Gastrocnemius medialis (tissue), 4 donors: ENCODE measurements at regions not wholly inside any gene's neighbourhood (a gene's known extent, or its start where the extent isn't known, plus 50 kb on each side); places are given as distances from the start of the nearest gene placed in this dataset.

Source experiments
- ATAC-seq, 2 donors: fragments of 150-250 bp; one replicate each; pipeline ENCODE4 v1.9.1; 2016
- DNase-seq, 2 donors: peaks; one replicate each; pipeline ENCODE4 v3.0.0-alpha.2; 2019
- H3K27ac ChIP-seq, 4 donors: fragments of 200-600 bp; sonication (generic); 1 replicate in 1 of 4; 2 replicates in 3 of 4; pipeline ENCODE4 v1.5.1; 2016 to 2018; ENCODE audit warnings: mild to moderate bottlenecking in 2 of 4, moderate library complexity in 1 of 4
- H3K27me3 ChIP-seq, 3 donors: fragments of 200-600 bp; sonication (generic) in 2 of 3; 1 replicate in 1 of 3; 2 replicates in 2 of 3; pipeline versions ENCODE4 v1.5.1 to v1.6.0; 2016 to 2019; ENCODE audit warnings: mild to moderate bottlenecking in 1 of 3, moderate library complexity in 1 of 3
- H3K36me3 ChIP-seq, 2 donors: fragments of 200-600 bp; sonication (generic) in 1 of 2; one replicate each; pipeline ENCODE4 v1.5.1; 2017 to 2018
- H3K4me1 ChIP-seq, 2 donors: fragments of 200-600 bp; sonication (generic) in 1 of 2; one replicate each; pipeline ENCODE4 v1.5.1; 2016 to 2017; ENCODE audit warnings: mild to moderate bottlenecking in 2 of 2
- H3K4me3 ChIP-seq, 4 donors: fragments of 200-600 bp; sonication (generic) in 3 of 4; 1 replicate in 1 of 4; 2 replicates in 3 of 4; pipeline ENCODE4 v1.5.1; 2016 to 2019; ENCODE audit warnings: mild to moderate bottlenecking in 2 of 4
- H3K9me3 ChIP-seq, 3 donors: fragments of 200-600 bp; sonication (generic) in 2 of 3; 1 replicate in 1 of 3; 2 replicates in 2 of 3; pipeline ENCODE4 v1.5.1; 2016 to 2019
- CTCF ChIP-seq, 5 experiments: fragments of 450-650 bp in 3 of 5; fragments of 200-600 bp in 2 of 5; sonication (generic) in 2 of 5; IDR thresholded peaks in 4 of 5; conservative IDR thresholded peaks in 1 of 5; 1 replicate in 4 of 5; 2 replicates in 1 of 5; pipeline ENCODE4 v1.5.1; 2016 to 2019; ENCODE audit warnings: antibody characterized with exemption in 5 of 5, mild to moderate bottlenecking in 3 of 5, moderate library complexity in 3 of 5
- POLR2A ChIP-seq, 2 donors: fragments of 450-650 bp; IDR thresholded peaks; one replicate each; pipeline ENCODE4 v1.6.1; 2017; ENCODE audit warnings: antibody characterized with exemption in 2 of 2, mild to moderate bottlenecking in 2 of 2, moderate library complexity in 2 of 2
- in situ Hi-C, 4 donors: fragments of 200-750 bp; cut with MboI; loops; one replicate each; pipeline versions ENCODE4 v1.15.0 to v1.8.0; 2017; ENCODE audit warnings: low sequenced_read_pairs in 4 of 4
- intact Hi-C: fragments of 100-400 bp; cut with DNase I; formaldehyde crosslinking; loops from one replicate; pipeline ENCODE4 v1.15.1; 2023; ENCODE audit warnings: low total_unique reads

DNA sequence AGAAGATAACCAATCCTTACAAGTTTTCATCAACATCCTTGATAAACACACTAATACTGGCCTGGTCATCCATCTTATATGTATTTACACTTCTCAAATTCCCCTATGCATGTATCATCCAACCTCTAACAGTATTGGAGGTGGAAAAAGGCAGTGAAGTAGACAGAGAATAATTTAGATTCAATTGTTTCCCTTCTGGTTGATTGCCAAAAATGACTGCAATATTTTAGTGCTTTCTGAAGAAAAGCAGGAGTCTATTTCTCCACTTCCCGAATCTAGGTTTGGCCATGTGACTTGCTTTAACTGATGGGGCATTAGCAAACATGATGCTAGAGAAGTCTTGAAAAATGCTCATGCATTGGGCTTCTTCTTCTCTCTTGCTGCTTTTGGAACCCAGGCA lies 78.3 kb upstream of the METAP2 start:
- peaks cover 4% of the 10 kb centered on the region in 2 donors for H3K4me1 ChIP-seq
- no peak overlapping the region for H3K4me3 ChIP-seq
- no peaks in the 10 kb centered on the region for H3K9me3 ChIP-seq
- TF ChIP-seq POLR2A (IDR thresholded peaks at IDR 0.05) (no peak), CTCF (IDR thresholded peaks at IDR 0.05 in 4 of 5, conservative IDR thresholded peaks at IDR 0.05 in 1 of 5) (no peak)
- no peaks in the 10 kb centered on the region for H3K27me3 ChIP-seq
- no peaks in the 10 kb centered on the region for H3K36me3 ChIP-seq
- H3K27ac ChIP-seq: no peak overlapping the region
- in situ Hi-C loops (no loop called here), intact Hi-C loops (no loop called here)
- ATAC-seq: no peak
- no peak for DNase-seq

GRCh38 chr12:95396849-95397468 lies 77.0 kb upstream of the METAP2 start:
- H3K27ac ChIP-seq: no peak overlapping the region
- intact Hi-C loops (no loop called here), in situ Hi-C loops (no loop called here)
- DNase-seq: no peak
- TF ChIP-seq CTCF (IDR thresholded peaks at IDR 0.05 in 4 of 5, conservative IDR thresholded peaks at IDR 0.05 in 1 of 5) (no peak), POLR2A (IDR thresholded peaks at IDR 0.05) (no peak)
- peaks cover 4% of the 10 kb centered on the region in 2 donors for H3K4me1 ChIP-seq
- no peak overlapping the region for H3K4me3 ChIP-seq
- ATAC-seq: no peak
- H3K27me3 ChIP-seq: no peaks in the 10 kb centered on the region
- H3K36me3 ChIP-seq: no peaks in the 10 kb centered on the region
- H3K9me3 ChIP-seq: no peaks in the 10 kb centered on the region

- H3K9me3 ChIP-seq: no peaks in the 10 kb centered on the region
- in situ Hi-C loops: no loop called here
Observed at GRCh38 chr12:95397571-95397970, 76.4 kb upstream of the METAP2 start.

GRCh38 chr12:95402096-95402495 lies 71.9 kb upstream of the METAP2 start:
- Histone ChIP-seq H3K9me3 (no peaks in the 10 kb centered on the region), H3K27me3 (no peaks in the 10 kb centered on the region), H3K27ac (no peak overlapping the region), H3K36me3 (no peaks in the 10 kb centered on the region), H3K4me3 (no peak overlapping the region), H3K4me1 (peaks cover 0 to 2% of the 10 kb centered on the region in 2 donors)
- DNase-seq: no peak
- intact Hi-C loops: no loop called here
- in situ Hi-C loops: no loop called here
- ATAC-seq: no peak
- TF ChIP-seq CTCF (IDR thresholded peaks at IDR 0.05 in 4 of 5, conservative IDR thresholded peaks at IDR 0.05 in 1 of 5) (no peak), POLR2A (IDR thresholded peaks at IDR 0.05) (no peak)

More at GRCh38 chr12:95397571-95397970, 76.4 kb upstream of the METAP2 start:
- TF ChIP-seq CTCF (IDR thresholded peaks at IDR 0.05 in 4 of 5, conservative IDR thresholded peaks at IDR 0.05 in 1 of 5): no peak
- no peak for TF ChIP-seq POLR2A (IDR thresholded peaks at IDR 0.05)
- Histone ChIP-seq H3K27me3 (no peaks in the 10 kb centered on the region), H3K4me3 (no peak overlapping the region), H3K36me3 (no peaks in the 10 kb centered on the region), H3K27ac (no peak overlapping the region), H3K4me1 (peaks cover 4% of the 10 kb centered on the region in 2 donors)
- intact Hi-C loops: no loop called here
- no peak for DNase-seq
- ATAC-seq: no peak

- Histone ChIP-seq H3K27ac (no peak overlapping the region), H3K4me1 (no peaks in the 10 kb centered on the region), H3K36me3 (no peaks in the 10 kb centered on the region), H3K27me3 (no peaks in the 10 kb centered on the region), H3K9me3 (no peaks in the 10 kb centered on the region), H3K4me3 (no peak overlapping the region)
- ATAC-seq: no peak
- intact Hi-C loops: no loop called here
- no peak for DNase-seq
- in situ Hi-C loops: no loop called here
- no peak for TF ChIP-seq POLR2A (IDR thresholded peaks at IDR 0.05)
- TF ChIP-seq CTCF (IDR thresholded peaks at IDR 0.05 in 4 of 5, conservative IDR thresholded peaks at IDR 0.05 in 1 of 5): no peak
Observed at GRCh38 chr12:95408201-95408600, 65.8 kb upstream of the METAP2 start.
